Suprapubic skin (tissue), 4 donors: ENCODE measurements at regions not wholly inside any gene's neighbourhood (a gene's known extent, or its start where the extent isn't known, plus 50 kb on each side); places are given as distances from the start of the nearest gene placed in this dataset.
"Not testable (repeated sequence)": the region's sequence is repeated elsewhere in the genome, so short reads cannot be mapped to it uniquely, and the experiment has no call there.

Experiments used
- DNase-seq, 2 donors: peaks; one replicate each; pipeline ENCODE4 v3.0.0-alpha.2; 2019; ENCODE audit warnings: low spot score in 2 of 2
- H3K27ac ChIP-seq: fragments of 200-600 bp; sonication (generic); one replicate; pipeline ENCODE4 v1.5.1; 2019
- H3K27me3 ChIP-seq: fragments of 200-600 bp; sonication (generic); one replicate; pipeline ENCODE4 v1.5.1; 2019
- H3K36me3 ChIP-seq: fragments of 200-600 bp; sonication (generic); one replicate; pipeline ENCODE4 v1.5.1; 2019
- H3K4me1 ChIP-seq: fragments of 200-600 bp; sonication (generic); one replicate; pipeline ENCODE4 v1.5.1; 2019
- H3K4me3 ChIP-seq: fragments of 200-600 bp; sonication (generic); one replicate; pipeline ENCODE4 v1.5.1; 2019; ENCODE audit warnings: mild to moderate bottlenecking
- H3K9me3 ChIP-seq: fragments of 200-600 bp; sonication (generic); one replicate; pipeline ENCODE4 v1.5.1; 2019
- CTCF ChIP-seq, 2 donors: fragments of 200-600 bp in 1 of 2; fragments of 450-650 bp in 1 of 2; sonication (generic) in 1 of 2; IDR thresholded peaks; one replicate each; pipeline ENCODE4 v1.5.1; 2016 to 2019; ENCODE audit warnings: antibody characterized with exemption in 2 of 2, mild to moderate bottlenecking in 1 of 2, moderate library complexity in 1 of 2
- EP300 ChIP-seq: sonication (generic); formaldehyde crosslinking; IDR thresholded peaks from one replicate; pipeline ENCODE4 v1.6.1; 2017; ENCODE audit warnings: antibody characterized with exemption
- POLR2A ChIP-seq, 2 donors: fragments of 450-650 bp; IDR thresholded peaks; one replicate each; pipeline ENCODE4 v1.6.1; 2017; ENCODE audit warnings: antibody characterized with exemption in 2 of 2, mild to moderate bottlenecking in 2 of 2, moderate library complexity in 2 of 2
- POLR2AphosphoS5 ChIP-seq, 3 donors: sonication (generic); formaldehyde crosslinking; IDR thresholded peaks; one replicate each; pipeline ENCODE4 v1.6.1; 2017; ENCODE audit warnings: antibody characterized with exemption in 3 of 3
- WGBS: methylation state at CpG from one replicate; pipeline ENCODE4 v1.1.5; 2018; 5-methylcytosine and 5-hydroxymethylcytosine counted together

DNA sequence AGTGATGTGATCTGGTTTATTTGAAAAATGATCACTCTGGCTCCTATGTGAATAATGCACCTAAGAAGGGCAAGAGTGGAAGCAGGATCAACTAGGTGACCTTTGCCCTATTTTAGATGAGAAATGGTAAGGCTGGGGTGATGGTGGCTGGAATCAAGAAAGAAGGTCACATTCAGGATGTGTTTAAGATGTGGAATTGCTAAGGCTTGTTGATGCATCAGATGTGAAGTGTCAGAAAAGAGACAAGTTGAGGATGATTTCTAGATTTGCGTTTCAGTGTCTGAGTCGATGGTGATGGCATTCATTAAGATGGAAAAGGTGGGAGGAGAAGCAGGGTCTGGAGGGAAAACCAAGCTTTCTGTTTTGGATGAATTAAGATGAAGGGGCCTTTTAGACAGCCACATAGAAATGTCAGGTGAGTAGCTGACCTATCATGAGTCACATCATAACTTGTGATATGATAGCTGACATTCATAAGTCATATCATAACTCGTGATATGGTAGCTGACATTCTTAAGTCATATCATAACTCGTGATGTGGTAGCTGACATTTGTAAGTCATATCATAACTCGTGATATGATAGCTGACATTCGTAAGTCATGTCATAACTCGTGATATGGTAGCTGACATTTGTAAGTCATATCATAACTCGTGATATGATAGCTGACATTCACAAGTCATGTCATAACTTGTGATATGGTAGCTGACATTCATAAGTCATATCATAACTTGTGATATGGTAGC, 101.2 kb upstream of the SEC11C start:
- H3K4me1 ChIP-seq = peaks cover 9% of the 10 kb centered on the region
- no peak overlapping the region for H3K27ac ChIP-seq
- no peaks in the 10 kb centered on the region for H3K9me3 ChIP-seq
- WGBS = 91% methylated on average over 8 of the region's 8 CpGs
- H3K4me3 ChIP-seq = no peak overlapping the region
- no peaks in the 10 kb centered on the region for H3K36me3 ChIP-seq
- TF ChIP-seq POLR2A (IDR thresholded peaks at IDR 0.05) = no peak
- TF ChIP-seq EP300 = no peak
- TF ChIP-seq CTCF (IDR thresholded peaks at IDR 0.05) = no peak
- no peak for TF ChIP-seq POLR2AphosphoS5 (IDR thresholded peaks at IDR 0.05)
- no peaks in the 10 kb centered on the region for H3K27me3 ChIP-seq
- DNase-seq = no peak

- 93% methylated on average over 1 of the region's 1 CpG for WGBS
- H3K9me3 ChIP-seq, H3K4me3 ChIP-seq, DNase-seq, H3K27ac ChIP-seq, H3K27me3 ChIP-seq, H3K36me3 ChIP-seq, H3K4me1 ChIP-seq: not testable (repeated sequence)
Observed at GRCh38 chr18:59039040-59039320, 100.7 kb upstream of the SEC11C start.

DNA sequence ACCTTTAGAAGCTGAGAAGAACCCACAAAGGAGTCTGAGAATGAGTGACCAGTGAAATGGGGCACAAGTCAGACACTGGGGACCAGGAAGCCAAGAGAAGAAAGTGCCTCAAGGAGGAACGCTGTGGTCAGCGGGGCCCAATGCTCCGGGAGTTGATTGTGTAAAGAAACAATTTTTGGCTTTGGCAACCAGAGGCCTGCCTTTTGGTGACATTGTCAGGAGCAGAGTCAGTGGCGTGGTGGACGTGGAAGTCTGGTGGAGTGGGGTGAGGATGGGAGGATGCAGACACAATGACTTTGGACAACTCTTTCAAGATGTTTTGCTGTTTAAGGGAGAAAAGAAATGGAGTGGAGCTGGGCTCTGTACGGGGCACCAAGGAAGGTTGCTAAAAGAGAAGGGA, 100.2 kb upstream of the SEC11C start:
- no peak overlapping the region for H3K27ac ChIP-seq
- H3K4me1 ChIP-seq = peaks cover 9% of the 10 kb centered on the region
- no peak for DNase-seq
- H3K27me3 ChIP-seq = no peaks in the 10 kb centered on the region
- H3K9me3 ChIP-seq = no peaks in the 10 kb centered on the region
- no peaks in the 10 kb centered on the region for H3K36me3 ChIP-seq
- no peak for TF ChIP-seq EP300
- TF ChIP-seq POLR2AphosphoS5 (IDR thresholded peaks at IDR 0.05) = no peak
- no peak overlapping the region for H3K4me3 ChIP-seq
- 97% methylated on average over 6 of the region's 6 CpGs for WGBS

DNA sequence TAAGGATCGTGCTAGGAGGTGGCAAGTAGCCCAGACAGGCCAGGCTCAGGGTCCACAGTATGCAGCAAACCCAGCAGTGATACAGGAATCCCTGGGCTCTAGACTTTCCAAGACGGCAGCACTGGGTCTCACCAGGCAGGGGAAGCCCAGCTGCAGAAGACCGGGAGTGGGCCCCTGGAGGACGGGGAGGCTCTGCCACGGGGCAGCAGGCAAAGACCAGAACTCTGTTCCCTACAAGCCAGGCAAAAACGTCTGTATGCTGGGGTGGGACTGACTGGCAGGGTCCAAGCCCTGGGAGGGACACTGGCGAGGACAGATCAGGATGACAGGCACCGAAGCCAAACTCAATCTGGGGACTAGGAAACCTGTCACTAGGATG, 98.9 kb upstream of the SEC11C start:
- TF ChIP-seq CTCF (IDR thresholded peaks at IDR 0.05) (no peak), POLR2A (IDR thresholded peaks at IDR 0.05) (no peak), EP300 (no peak), POLR2AphosphoS5 (IDR thresholded peaks at IDR 0.05) (no peak)
- no peak overlapping the region for H3K27ac ChIP-seq
- WGBS = 85% methylated on average over 8 of the region's 8 CpGs

DNA sequence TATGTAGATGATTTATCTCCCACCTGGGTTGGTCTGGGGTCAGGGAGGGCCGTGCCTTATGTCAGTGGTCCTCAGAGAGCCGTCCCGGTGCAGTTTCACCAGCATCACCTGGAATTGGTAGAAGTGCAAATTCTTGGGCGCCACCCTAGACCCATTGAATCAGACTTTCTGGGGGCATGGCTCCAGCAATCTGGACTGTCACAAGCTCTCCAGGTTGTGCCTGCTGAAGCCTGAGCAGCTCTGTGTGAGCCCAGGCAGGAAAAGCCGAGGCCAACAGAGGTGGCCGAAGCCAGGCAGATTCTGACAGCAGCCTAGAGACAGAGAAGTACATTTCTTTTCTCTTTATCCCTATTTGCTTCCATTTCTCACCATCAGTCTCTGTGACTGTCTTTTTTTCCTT, 98.4 kb upstream of the SEC11C start:
- no peak for DNase-seq

More for the DNA sequence above, 98.9 kb upstream of the SEC11C start:
- Histone ChIP-seq H3K27me3 (no peaks in the 10 kb centered on the region), H3K9me3 (no peaks in the 10 kb centered on the region), H3K4me3 (no peak overlapping the region), H3K36me3 (no peaks in the 10 kb centered on the region), H3K4me1 (peaks cover 9% of the 10 kb centered on the region)
- DNase-seq = no peak

More for the DNA sequence above, 98.4 kb upstream of the SEC11C start:
- peaks cover 9% of the 10 kb centered on the region for H3K4me1 ChIP-seq
- no peak overlapping the region for H3K27ac ChIP-seq
- H3K27me3 ChIP-seq = no peaks in the 10 kb centered on the region
- no peaks in the 10 kb centered on the region for H3K9me3 ChIP-seq
- WGBS = 68% methylated on average over 6 of the region's 6 CpGs
- H3K4me3 ChIP-seq = no peak overlapping the region
- H3K36me3 ChIP-seq = no peaks in the 10 kb centered on the region
- TF ChIP-seq POLR2A (IDR thresholded peaks at IDR 0.05) = no peak
- TF ChIP-seq CTCF (IDR thresholded peaks at IDR 0.05) = no peak
- TF ChIP-seq POLR2AphosphoS5 (IDR thresholded peaks at IDR 0.05) = no peak
- TF ChIP-seq EP300 = no peak
